NCI-H1436 (cell line): ENCODE measurements at regions not wholly inside any gene's neighbourhood (a gene's known extent, or its start where the extent isn't known, plus 50 kb on each side); places are given as distances from the start of the nearest gene placed in this dataset.

ENCODE experiments used
- DNase-seq: peaks from one replicate; lab custom pipeline; 2025; lab: John Stamatoyannopoulos, UW

DNA sequence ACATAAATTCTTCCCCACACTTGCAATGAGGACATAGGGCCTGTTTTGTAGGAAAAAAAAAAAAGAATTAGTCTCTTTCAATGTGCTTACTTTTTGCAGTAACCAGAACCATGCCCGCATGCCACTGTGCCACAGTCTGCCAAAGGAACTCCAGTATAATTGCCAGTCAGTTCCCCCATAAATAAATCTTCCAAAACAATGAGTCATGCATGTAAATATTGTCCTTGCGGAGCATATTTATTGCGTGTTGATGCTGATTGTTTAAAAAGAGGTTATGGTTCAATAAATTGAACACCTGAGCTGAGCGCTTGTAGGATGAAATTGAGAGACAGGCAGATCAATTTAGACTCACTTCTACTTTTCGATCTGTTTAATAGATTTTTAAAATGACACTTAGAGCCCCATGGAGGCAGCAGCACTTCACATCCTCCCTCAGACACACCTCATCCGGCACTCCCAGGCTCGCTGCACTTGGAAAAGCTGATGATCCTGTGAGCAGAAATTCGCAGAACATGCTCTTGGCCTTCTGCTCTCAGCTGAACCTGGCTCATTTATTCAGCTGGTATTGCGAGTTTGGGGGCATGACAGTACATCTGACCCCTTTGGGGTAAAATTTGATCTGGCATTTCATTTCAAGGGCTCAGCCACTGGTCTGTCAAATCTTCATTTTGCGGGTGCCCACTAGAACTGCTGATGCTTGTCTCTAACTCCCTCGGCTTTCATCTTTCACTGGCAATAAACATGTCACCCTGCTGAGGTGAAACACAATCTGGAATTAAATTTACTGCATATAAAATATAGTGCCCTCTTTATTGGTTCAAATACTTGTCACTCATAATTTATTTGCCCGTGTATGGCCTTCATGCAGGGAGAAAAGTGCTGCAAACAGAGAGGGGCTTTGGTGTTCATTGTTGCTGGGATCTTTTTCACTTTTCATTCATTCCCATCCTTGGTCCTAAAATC is 371.1 kb upstream of the POU3F2 start:
- DNase-seq: no peak

DNA sequence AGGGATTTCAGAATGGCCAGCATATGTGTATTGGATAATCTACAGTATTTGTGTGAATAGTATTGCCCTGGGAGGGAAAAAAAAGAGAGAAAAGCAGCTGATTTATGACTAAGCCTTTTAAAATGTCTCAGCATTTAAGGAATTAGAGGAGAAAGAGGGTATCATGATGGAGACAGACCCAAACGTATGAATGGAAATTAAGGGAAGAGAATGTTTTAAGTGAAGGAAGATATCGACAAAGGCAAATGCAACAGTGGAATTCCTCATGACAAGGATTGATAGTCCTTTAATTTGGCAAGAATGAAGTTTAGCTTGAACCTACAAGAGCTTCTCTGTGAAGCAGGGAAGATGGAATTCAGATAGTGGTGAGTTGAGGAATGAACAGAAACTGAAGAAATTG is 367.3 kb upstream of the POU3F2 start:
- DNase-seq: no peak

DNA sequence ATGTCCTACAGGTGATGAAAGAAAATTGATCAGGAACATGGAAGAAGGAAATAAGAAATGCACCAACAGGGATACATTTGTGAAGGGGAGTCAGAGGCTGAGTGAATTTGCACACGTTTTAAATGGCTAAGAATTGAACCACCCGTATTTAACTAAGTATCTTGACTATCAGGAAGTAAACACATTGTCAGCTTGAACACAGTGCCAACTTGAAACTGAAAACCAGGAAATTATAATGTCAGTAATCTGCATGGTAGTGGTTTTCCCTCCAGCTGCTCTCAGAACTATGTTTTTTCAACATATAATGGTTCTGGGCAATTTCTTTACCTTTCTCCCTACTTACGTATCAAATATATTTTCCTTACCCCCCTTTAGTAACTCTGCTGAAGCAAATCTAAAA is 366.5 kb upstream of the POU3F2 start:
- no peak for DNase-seq

DNA sequence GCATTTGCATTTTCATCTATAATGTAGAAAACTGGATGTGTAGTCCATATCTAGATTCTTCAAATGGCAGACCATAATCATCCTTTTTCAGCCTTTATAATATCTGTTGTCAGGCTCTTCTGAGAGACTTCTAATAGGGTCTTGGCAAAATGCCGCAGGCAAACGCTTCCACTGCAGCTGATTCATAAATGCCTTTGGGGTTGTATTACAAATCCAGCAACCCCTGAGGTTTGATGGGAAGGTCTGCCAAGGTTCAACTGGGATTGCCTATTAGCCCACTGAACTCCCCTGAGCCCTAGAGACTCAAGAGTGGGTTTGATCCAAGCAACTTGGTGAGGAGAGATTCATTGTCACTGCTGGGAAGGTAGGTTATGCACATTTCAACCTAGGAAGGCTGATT is 365.2 kb upstream of the POU3F2 start:
- DNase-seq: no peak

DNA sequence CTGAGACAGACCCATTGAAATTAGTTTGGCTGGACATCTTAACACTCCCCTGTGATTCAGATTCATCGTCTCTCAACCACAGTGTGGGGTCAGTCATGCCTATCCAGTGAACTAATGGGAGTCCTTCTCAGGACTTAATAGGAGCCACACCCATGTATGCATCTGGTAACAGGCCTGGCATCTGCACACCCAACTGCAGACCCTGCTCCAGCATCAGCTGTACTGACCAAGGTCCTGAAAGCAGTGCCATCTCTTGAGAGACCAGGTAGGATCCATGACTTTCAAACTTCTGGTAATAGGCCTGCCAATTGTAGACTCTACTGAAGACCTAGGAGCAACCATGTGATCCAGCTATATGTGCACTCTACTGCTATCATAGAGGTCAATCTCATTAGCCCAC is 363.6 kb upstream of the POU3F2 start:
- DNase-seq: no peak

DNA sequence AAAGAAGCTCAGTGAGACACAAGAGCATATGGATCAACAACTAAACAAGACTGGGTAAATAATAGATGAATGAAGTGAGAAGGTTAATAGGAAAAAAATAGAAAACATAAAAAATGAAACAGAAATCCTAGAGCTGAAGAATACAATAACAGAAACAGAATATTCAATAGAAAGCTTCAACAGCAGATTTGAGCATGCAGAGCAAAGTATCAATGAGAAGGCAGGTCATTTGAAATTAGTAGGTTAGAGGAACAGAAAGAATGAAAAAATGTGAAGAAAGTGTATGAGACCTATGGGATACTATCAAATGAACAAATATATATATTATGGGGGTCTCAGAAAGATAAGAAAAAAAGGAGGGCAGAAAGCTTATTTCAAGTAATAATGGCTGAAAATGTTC is 362.9 kb upstream of the POU3F2 start:
- DNase-seq: no peak

DNA sequence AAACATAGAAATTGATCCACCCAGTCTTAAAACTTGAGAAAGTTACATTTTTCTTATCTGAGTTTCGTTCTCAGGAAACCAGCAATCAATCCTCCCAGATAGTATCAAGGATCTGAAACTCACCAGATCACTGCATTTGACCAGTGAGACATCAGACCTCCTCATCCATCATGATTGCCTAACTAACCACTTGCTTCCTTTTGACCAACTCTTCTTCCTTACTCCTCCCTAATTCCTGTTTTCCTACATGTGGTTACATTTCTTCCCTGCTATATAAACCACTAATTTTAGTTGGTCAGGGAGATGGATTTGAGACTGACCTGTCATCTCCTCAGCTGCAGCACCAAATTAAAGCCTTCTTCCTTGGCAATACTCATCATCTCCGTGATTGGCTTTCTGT is 357.1 kb upstream of the POU3F2 start:
- no peak for DNase-seq

DNA sequence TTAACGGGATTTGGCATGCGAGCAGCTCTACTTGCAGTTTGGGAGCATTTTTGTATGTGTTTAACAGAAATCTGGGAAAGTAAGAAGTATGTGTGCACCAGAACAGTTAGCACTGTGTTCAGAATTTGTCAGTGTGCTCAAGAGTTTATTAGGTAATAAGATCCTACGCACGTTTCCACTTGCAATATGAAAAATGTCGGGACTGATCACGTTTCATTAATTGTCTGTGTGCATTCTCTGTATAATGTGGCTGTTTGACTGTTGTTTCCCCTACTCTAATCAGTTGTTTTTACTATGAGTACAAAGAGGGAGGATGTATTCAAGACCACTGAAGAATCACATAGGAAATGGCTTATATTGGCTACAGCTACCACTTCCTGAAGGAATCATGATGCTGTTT is 349.7 kb upstream of the POU3F2 start:
- no peak for DNase-seq

DNA sequence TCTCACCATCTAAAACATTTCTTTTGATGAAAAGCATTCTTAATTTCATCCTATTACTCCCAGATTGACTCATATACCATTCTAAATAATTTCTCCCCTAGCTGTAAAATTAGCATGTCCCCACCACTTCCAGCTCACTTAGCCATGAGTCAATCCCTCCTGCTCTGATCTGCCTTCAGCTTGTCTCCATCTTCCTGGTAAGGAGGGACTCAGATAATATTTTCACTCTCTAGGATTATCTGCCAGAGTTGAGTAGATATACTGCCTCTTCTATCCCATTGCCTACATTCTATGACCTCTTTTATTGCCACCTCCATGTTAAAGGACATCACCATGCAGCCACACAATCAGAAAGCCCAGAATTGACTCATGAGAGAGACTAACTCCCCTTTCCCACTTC is 348.8 kb upstream of the POU3F2 start:
- DNase-seq: no peak

DNA sequence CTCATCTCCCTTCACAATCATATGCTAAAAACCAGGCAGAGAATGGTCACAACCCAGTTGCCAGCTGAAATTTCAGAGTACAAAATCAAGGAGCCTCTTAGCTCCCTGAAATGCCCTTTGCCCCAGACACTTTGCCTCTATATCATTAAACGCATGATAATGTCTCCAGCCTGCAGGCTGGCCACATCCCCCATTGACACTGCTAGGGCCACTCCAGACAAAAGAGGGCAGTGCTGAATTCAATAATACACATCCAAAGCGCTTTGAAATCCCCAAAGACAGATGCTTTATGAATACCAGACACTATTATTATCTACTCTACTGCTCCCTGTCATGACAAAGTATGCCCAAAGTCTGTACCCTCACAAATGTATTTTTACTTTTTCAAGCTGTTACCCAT is 348.3 kb upstream of the POU3F2 start:
- no peak for DNase-seq

DNA sequence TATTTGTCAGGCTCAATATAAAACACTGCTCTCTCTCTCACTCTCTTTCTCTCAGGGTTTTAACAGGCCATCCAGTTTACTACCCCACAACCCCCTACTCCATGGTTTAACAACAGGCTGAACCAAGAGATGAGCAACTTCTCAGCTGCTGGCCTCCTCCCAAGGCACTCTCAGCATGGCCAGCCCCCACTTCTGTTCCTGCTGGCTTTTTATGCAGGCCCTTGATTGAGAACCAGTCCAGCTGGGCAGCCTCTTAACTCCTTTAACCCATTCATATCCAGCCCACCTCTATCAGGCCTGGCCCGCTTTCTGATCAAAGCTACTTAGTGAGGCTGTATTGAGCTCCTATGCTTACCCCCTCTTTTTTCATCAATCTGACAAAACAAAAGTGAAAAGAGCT is 346.8 kb upstream of the POU3F2 start:
- DNase-seq: no peak

DNA sequence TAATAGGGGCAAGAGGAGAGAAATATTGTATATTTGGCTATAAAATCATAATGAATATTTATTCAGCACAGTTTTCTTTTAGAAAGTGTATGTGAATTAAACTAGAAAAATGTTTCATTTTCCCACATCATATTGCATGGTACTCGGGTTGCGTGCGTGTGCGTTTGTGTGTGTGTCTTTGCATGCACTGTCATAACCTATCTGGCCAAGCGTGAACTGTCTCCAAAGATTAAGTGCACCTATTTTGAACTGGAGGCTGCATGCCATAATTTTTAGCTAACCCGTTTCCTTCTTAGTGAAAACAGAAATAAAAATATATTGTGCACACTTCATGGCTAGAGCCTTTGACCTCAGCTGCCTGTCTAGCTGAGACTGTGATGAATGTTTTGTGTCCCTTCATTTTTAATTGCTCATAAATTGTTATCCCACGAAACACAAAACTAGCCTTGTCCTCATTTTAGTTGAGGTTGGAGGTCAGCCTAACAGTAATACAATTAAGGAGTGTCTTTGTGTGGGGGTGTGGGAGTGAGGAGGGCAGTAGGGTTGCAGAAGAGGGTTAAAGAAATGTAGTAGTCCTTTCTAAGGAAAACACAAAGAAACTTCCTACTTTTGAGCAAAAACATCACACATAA is 336.1 kb upstream of the POU3F2 start:
- no peak for DNase-seq

DNA sequence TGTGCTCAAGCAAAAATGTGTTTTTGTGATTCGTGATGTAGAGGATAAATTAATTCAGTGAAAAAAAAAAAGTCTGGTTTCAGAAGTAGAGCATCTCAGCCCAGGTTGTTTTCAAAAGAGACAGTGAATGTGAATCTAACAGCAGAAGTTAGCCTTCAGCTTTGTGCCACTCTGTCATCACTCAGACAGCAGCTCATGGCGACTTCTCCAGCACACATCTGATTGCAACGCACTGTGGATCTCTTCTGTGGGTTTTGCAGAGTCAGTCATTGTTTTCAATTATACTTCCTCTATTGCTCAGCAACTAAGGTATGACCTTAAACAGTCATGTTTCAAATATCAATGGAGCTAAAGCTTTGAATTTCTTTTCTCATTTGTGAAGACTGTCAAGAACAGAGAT is 335.5 kb upstream of the POU3F2 start:
- no peak for DNase-seq

DNA sequence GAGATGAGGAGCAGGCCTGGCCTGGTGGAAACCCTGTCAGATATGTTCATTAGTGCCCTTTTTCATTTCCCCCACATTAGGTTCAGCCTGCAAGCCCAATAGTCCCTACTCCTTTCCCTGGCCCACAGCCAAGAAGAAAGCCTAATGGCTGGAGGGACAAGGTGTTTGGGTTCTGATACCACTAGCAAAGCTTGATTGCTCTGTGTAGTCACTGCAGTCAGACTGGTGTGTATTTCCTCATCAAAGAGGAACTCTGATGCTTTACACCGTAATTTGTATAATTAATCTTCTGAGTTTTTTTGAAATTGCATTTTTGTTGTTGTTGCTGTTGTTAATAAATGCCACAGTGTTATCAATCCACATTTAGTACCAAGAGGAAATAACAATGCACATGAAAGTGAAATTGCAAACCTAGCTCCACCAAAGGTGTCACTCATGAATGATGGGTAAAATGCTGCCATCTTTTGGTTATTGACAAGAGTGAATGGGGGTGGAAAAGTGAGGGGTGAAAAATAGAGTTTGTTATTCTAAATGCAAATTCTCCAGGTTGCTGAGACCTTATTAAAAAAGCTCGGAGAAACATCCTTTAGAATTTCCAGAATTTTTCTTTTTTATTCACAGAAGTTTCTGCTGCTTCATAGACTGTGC is 320.2 kb upstream of the POU3F2 start:
- DNase-seq: no peak

DNA sequence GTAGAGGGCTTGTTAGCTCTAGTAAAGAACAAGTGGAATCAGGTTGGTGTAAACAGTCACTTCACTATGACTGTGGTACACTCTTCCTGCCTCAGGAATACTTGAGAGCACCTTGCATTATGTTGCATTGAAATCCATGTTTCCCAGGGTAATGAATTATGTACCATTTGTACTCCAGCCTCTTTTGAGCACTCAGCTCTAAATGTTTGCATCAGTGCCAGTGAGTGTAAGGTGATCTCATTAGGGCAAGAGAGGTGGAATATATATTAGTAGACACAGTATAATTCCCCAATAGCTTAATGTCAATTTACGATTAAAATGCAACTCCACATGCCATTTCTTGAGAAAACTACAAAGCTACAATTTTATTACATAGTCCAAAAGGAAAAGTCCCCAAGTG is 319.6 kb upstream of the POU3F2 start:
- no peak for DNase-seq

DNA sequence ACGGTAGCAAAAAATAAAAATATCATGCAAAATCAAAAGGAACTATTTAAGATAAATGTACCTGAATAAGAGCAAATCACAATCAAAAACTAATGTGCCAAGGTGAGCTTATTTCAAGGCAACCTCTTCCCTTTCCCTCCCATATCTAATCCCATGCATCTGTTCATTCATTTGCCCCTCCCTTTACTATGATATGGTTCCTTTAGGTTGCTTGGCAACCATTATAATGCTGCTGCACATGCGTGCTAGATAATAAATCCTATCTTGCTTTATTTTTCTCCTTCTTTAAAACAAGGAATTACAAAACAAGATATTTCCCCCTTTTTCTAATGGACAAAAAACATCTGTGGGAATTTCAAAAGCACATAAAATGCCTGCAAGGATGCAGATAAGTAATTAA is 318.2 kb upstream of the POU3F2 start:
- DNase-seq: no peak

DNA sequence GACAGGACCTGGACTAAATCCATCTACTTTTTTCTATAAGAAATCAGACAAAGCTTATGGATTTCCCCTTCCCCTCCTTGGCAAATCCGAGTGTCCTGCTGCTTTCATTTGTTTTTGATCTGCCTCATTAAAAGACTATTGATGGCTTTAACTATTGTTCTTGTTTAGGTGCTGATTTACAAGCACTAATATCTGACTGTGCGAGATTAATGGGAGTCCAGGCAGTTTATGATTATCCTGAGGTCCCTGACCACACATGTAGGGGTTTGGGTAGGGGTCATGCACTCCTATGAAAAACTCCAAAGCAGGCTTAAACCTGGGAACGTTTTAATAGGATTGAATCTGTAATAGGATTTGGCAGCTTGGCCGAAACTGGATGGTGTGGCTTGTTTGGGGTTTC is 317.5 kb upstream of the POU3F2 start:
- no peak for DNase-seq

DNA sequence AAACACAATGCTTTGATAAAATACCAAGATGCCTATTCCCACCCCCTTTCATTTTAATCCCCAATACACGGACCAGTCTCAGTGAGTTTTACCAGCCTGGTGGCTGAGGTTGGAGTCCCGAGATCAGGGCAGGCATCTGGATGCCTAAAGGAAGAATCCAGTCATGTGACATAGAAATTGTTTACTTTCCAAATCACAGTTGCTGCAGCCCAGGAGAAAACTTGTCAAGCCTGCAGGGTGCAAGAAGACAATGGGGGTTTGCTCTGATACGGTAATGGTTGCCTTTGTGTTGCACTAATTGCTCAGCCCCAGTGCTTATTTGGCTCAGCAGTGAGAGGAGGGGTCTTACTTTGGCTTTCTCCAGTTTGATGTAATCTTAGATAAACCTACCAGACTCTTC is 308.5 kb upstream of the POU3F2 start:
- DNase-seq: no peak

DNA sequence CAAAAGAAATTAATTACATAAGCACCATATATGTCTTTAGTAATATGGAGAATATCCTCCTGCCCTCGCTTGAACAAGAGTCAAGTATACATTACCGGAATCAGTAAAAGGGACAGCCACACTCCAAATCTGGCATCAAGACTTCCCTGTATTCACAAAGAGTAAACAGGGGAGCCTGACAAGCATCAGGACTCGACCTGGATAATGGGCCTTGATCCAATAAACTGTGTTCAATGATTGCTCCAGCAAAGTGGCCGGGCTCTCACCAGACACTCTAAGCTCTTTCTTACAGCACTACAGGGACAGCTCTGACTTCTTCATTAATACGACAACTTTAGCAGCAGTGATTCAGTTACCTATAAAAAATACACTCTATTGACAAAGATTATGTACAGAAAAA is 307.9 kb upstream of the POU3F2 start:
- no peak for DNase-seq

DNA sequence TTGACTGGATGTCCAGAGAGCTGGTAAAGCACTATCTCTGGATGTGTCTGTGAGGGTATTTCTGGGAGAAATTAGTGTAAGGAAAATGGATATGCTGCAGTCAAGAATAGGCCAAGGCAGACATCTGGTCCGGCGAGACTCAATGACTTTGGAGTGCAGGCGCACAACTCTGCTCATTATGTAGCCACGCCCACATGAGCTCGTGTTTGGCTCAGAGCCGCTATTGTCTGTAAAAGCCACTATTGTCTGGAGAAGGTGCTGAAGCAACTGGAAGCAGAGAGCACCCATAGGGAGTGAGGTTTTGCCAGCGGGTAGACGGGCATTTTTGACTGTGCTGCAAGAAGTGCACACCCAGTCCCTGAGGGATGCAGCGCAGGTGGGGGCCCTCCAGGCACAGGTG is 305.0 kb upstream of the POU3F2 start:
- DNase-seq: no peak

DNA sequence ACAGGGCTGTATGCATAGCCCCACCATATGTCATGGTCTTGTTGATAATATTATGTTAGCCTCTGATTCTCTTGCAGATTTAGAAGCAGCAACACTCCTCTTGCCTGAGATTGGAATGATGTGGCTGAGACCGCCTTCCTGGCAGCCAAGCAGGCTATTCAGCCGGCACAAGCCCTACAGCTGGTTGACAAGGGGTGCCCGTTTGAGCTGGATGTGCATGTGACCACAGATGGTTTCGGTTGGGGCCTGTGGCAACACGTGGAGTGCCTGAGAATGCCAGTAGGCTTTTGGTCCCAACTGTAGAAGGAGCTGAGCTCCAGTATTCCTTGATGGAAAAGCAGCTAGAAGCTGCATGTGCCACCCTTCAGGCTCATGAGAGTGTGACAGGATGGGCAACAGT is 303.6 kb upstream of the POU3F2 start:
- no peak for DNase-seq

DNA sequence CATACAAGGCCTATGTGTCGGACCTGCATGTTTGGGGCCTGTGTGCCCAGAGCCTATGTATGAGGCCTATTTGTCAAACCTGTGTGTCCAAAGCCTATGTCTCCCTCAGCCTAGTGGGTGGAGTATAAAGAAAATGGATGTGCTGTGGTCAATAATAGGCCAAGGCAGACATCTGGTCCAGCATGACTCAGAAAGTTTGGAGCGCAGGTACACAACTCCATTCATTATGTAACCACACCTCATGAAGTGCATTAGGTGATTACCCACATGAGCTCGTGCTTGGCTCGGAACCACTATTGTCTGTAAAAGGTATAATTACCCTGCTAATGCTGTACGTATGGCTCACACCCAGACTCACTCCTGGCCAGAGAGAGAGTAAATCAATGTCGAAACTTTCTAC is 302.4 kb upstream of the POU3F2 start:
- DNase-seq: no peak

DNA sequence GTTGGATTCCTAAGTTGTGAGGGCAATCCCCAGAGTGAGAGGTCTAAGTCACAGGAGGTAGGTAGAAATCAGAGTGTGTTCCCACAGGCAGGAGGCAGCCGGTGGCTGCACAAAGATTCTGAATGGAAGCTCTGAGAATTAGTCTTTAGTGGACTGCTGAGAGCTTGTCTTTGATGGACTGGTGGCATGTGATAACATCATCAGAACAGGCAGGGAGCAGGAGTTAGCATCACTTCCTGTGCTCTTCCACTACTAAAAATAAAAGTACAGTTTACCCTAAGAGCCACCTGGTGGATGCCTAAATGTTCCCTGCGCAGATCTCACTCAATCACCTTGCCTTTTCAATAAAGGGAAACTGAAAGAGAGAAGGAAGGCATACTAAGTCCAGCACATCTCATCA is 294.6 kb upstream of the POU3F2 start:
- no peak for DNase-seq
